GM19023 (cell line): ENCODE measurements at regions not wholly inside any gene's neighbourhood (a gene's known extent, or its start where the extent isn't known, plus 50 kb on each side); places are given as distances from the start of the nearest gene placed in this dataset.
"Not testable (repeated sequence)": the region's sequence is repeated elsewhere in the genome, so short reads cannot be mapped to it uniquely, and the experiment has no call there.

Experiments used
- ATAC-seq: cut with Tn5 transposase; IDR thresholded peaks from one replicate; pipeline ENCODE4 v1.9.1; 2021; ENCODE audit warnings: mild to moderate bottlenecking, moderate library complexity; ENCODE audit not compliant: unreplicated experiment

DNA sequence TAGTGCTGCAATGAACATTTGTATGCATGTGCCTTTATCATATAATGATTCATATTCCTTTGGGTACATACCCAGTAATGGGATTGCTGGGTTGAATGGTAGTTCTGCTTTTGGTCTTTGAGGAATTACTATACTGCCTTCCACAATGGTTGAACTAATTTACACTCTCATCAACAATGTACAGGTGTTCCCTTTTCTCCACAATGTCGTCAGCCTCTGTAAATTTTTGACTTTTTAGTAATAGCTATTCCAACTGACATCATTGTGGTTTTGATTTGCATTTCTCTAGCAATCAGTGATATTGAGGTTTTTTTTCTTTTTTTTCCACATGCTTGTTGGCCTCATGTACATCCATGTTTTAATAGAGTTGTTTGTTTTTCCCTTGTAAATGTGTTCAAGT, 2473.5 kb downstream of the PCDH9 start:
- no peak for ATAC-seq

DNA sequence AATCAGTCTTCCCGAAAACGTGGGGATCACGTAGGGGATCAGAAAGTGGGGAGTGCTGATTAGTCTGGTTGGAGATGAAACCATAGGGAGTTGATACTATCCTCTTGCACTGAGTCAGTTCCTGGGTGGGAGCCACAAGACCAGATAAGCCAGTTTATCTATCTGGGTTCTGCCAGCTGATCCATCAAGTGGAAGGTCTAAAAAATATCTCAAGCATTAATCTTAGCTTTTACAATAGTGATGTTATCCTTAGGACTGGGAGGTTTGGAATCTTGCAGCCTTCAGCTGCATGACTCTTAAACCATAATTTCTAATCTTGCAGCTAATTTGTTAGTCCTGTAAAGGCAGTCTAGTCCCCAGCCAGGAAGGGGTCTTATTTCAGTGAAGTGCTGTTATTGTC, 2474.2 kb downstream of the PCDH9 start:
- ATAC-seq: no peak

DNA sequence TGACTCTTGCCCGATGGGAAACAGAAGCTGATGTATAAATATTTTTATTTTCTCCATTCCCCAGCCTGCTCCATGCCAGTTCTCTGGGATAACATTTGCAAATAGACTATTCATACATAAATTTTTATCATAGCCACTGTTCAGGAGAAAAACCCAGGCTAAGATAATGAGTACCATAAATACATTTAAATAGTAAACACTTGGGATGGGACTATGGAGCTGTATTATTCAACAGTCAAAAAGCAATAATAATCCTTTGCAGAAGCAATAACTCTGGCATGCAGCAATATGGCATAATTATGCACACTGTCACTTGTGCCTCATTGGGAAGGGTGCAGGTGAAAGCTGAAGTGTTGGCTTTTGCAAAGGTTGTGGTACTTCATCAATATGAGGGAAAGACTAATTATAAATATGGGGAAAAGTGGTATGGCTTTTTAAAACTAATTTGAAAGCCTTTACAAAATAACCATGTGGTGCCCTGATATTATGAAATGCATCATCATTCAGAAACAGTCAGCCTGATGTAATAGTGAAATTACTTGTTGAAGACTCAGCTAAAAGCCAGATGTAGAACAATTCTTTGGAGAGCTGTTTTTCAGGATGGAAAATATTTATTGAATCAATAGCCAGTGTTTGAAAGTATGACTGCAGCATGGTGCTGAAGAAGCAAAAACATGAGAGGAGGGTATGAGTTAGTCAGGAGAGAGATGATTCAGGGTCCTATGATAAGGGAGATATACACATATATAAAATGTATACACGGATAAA, 2476.7 kb downstream of the PCDH9 start:
- ATAC-seq: no peak

DNA sequence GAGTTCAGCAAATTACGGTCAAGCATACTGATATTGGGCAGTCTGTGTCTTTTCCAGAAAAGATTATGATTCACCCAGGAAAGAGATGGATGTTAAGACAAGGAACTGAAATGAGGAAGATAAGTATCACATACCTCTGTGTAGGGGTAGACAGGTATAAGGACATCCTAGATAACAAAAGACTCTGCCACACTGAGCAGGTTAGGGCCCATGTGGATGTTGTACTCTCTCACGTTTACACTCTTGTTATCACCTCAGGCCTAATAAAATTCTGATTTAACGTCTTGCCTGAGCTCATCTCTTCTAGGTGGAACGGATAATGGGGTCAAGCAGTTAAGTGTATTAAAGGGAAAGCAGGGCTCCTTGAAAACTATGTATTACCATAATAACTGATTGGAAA, 2480.8 kb downstream of the PCDH9 start:
- ATAC-seq: no peak

DNA sequence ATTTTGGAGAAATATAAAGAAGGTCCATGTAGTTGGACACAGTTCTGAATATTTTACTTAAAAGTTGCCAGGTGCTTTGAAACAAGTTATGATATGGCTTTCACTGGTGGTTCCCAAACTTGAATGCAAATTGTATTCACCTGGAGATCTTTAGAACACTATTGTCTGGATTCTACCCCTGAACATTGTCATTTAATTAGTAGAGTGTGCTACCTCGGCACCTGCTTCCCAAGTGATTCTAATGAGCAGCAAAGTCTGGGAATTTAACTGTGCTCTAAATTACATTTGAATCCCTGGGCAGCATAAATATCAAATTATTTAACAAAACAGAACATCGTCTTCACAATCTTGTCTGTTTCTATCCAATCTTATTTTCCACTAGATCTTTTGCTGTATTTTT, 2483.3 kb downstream of the PCDH9 start:
- ATAC-seq: no peak

DNA sequence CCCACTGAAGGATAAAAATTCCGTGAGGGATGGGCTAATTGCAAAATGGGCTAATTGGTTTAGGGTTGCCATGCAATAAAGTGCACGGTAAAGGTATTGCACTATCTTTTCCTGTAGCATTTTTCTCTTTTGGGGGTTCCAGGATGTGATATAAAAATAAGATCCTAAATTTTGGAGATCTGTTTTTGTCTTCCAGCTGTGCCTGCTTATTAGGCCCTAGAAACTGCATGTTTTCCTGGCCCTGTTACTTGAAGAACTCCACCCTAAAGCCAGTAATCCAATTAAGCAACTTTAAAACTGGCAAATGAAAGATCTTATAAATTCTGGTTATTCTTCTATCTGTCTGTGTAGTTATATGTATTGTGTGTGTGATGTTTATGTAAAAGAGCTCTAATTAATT, 2489.6 kb downstream of the PCDH9 start:
- no peak for ATAC-seq

DNA sequence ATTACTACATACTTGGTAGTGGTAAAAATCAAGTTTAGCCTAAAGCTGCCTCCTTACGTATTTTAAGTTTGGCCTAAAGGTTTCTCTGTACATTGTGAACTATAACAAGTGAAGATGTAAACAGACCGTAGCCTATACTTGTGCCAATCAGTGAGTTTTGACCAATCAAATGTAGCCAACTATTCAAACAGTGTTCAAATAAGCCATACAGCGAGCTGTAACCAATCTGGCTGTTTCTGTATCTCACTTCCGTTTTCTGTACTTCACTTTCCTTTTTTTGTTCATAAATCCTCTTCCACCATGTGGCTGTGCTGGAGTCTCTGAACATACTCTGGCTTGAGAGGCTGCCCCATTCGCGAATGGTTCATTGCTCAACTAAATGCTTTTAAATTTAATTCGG, 2504.6 kb downstream of the PCDH9 start:
- no peak for ATAC-seq

DNA sequence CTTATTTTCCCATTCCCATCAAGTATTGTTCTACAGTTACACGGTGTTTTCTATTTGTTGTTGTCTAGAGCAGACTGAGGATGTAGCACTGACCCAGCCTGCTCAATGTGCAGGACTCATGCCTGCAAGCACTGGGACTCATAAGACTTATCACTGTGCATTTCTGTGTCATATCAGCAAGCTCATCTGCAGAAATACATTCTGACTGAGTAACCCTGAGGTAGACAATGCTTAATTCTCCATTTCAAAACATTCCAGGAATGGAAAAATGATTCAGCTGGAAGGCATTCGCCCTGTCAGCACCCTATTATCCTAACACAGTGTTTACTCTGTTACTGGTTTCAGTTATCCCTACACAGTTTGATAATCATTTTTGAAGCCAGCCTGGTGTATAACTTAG, 2506.4 kb downstream of the PCDH9 start:
- no peak for ATAC-seq

DNA sequence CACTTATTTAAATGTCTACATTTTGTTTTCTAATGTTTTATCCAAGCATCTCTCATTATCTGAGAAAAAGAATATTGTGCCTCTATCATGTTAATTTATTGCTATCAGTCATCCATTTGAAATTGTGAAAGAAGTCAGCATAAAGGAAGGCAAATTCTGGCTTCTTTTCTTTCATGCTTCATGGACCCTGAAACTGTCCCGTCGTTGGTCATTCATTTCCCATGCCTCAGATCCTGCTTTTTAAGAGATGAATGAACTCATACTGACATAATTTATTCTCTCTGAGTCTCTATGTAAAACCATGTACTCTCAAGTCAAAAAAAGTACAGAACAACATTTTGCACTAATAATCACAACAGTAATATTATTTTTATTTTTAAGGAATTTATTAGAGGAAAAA, 2512.0 kb downstream of the PCDH9 start:
- no peak for ATAC-seq

DNA sequence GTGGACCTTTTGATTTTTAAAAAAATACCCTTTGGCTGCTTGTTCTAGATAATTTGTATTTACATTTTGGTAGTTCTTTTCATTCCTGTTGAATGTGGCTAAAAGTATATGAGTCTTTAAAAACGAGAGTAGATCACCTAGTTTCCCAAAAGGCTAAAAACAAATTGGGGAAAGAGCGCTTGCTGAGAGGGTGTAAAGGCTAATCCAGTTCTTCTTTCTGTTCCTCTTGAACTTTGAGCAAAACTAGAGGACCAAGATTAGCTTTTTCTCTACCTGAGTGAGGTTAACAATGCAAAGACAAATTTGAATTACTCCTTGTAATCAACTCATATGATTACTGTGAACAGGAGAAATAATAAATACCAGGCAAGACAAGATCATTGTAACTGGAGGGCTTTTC, 2513.2 kb downstream of the PCDH9 start:
- no peak for ATAC-seq

DNA sequence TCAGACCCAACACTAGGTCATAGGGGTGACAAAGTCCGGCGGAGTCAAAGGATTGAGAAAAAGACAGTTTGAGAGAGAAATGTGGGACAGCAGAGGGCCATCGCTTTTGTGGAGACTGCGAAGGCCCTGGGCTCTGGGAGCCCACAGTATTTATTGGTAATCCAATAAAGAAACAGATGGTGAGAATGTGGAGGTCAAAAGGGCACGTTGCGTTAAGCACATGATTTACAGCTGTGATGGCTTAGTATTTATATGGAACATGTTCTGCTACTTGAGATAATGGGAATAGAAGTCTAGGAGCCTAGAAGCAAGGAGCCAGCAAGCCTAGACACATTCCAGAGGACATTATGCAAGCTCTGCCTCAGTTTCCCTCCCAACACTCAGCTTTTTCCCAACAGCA, 2521.1 kb downstream of the PCDH9 start:
- ATAC-seq: no peak

DNA sequence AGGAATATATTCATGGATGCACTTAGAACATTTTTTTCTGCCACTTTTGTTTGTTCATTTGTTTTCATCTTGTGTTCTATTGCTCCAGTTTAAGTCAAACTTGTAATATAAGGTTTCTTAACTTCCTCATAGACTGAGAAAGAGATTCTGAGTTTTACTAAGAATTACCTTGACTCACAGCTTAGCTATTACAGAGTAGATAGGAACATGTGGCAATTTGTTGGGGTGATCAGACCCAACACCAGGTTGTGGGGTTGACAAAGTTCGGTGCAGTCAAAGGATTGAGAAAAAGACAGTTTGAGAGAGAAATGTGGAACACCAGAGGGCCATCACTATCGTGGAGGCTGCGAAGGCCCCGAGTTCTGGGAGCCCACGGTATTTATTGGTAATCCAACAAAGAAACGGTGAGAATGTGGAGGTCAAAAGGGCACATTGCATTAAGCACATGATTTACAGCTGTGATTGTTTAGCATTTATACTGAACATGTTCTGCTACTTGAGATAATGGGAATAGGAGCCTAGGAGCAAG, 2526.0 kb downstream of the PCDH9 start:
- no peak for ATAC-seq

DNA sequence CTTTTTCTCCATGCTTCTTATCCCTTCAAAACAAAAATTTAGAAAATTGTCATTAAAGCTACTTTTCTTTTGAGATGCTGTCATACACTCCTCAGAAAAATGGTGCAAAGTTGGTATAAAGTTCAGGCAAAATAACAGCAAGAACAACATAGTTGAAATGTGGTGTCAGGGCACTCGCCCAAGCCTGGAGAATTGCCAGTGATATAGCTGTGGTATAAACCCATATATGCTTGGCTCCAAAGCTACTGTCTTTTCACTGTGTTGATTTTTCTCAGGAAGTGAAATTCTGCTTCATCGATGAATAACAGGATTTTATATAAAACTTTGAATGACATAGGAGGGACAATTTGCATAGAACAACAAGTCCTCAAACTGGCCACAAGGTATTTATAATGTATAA, 2532.9 kb downstream of the PCDH9 start:
- no peak for ATAC-seq

DNA sequence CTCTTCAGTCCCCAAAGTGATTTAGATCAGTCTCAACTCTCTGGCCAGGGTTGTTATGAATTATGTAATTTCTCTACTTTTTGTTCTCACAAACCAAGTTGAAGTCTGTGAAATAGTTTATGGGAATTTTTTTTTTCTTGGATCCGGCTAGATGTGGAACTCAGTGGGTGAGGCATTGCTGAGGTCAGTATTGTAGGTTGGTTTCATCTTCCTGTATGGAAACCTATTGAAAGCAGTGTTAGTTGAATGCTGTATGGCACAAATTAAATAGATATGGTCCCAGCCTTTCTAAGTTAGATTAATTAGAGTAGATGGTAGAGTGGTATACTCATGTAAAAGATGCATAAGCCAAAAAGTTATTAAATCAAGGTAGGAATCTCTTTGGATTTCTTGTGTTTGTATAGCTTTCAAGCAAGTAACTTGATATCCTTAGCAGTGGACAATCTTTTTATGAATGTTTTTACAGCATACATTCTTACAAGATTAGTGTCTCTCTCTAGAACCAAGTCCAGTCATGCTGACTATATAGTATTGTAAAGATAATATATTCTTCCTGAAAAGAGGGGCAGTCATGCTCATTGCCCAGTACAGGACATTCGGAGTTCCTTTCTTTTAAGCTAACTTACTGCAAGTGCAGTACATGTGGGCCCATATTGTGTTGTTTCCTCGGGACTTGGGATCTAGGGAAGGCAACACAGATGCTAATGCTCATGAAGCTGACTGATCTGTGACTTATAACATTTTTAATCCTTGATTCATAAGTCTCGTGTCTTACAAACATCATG, 2541.1 kb downstream of the PCDH9 start:
- ATAC-seq: no peak

DNA sequence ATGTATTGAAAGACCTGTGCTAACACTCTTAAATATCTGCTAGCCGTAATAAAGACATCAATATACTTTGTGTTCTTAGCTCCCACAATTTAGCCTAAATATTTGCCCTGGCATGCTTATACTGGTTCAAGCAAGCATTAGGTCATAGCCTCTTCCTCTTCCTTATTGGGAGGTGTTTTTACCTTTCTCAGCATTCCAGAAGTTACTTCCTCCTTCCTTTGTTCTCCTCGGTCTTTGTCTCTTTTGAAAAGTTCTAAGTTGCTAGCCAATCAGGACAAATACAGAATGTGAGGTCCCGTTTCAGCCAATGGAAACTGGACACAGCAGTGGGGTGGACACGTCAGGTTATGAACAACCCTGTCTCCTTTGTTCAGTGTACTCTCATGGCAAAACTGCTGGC, 2543.6 kb downstream of the PCDH9 start:
- ATAC-seq: not testable (repeated sequence)

DNA sequence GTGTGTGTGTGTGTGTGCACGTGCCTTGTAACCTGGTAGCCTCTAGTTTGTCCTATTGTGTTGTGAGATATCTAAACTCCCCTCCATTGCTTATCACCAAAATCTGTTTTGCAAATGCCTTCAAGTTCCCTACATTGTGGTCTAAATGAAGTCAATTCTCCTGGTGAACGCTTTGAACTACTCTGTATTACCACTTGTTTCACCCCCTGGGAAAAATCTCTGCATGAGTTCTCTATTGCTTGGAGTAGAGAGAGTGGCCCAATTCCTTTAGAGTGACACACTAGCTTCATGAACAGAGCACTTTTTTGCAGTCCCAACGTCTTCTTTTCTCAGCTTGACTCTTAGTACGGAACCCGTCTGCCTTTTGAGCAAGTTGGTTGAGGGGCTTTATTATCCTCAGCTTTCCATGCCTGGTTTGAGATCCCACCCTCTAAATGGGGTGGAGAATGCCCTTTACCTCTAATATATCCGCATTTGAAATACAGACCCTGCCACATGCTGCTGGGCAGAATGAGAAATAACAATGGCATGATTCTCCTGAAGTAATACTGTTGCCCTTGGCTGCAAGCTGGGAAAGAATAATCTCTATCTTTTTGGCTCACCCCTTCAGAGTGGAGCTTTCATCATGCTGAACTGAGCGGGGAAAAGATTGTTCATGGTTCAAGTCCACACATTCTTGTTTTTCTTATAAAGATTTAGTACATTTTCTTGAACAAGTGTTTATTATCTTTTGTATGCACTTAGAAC, 2545.3 kb downstream of the PCDH9 start:
- no peak for ATAC-seq

DNA sequence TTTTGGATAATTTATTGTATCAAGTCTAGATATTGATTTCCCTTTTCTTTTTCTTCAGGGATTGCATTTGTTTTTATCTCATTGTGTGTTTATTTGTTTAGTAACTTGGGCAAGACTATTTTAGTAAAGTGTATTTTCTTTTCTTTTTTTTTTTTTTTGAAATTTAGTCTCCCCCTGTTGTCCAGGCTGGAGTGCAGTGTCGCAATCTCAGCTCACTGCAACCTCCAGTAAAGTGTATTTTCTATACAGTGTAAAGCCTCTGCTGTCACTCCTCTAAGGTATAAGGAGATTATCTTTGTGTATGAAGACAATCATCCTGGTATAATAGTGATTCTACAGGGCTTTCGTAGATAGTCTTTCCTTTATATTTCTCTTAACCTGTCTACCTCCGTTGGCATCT, 2546.0 kb downstream of the PCDH9 start:
- ATAC-seq: no peak

DNA sequence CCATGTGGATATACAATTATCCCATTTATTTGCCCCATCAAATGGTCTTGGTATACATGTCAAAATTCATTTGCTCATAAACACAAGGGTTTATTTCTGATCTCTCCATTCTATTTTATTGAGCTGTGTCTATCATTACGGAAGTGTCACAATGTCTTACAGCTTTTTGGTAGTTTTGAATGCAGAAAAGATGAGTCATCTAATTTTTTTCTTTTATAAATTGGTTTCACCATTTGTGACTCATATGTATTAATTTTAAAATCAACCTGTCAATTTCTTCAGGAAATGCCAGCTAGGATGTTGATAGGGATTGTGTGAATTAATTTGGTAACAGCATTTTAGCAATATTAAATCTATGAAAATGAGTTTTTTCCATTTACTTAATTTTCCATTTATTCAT, 2549.4 kb downstream of the PCDH9 start:
- ATAC-seq: no peak

DNA sequence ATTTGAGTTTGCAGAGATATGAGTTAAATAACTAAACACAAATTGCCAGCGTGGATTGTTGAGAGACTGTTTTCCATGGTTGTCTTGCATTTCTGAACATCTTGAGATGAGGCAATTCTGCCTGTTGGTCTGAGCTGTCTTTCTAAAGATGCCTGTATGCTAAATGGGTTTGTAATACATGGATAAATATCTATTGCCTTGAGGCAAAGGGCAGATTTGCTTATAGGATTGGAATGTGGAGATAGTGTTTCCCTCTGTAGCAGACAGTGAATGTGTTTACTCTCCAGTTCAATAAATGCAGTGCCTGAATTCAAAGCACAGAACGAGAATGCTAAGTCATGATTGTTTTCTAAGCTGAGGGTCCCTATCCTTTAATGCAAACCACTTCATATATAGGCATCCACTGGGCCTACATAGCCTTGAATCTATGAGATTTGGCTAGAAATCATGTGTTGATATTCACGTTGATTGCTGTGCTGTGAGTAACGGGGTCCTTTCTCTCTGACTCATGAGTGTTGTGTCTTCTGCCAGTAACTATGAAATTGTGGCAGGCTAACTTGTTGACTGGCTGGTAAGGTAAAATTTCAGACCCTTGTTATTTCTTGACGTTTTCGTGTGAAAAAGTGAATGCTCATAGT, 2554.8 kb downstream of the PCDH9 start:
- no peak for ATAC-seq

DNA sequence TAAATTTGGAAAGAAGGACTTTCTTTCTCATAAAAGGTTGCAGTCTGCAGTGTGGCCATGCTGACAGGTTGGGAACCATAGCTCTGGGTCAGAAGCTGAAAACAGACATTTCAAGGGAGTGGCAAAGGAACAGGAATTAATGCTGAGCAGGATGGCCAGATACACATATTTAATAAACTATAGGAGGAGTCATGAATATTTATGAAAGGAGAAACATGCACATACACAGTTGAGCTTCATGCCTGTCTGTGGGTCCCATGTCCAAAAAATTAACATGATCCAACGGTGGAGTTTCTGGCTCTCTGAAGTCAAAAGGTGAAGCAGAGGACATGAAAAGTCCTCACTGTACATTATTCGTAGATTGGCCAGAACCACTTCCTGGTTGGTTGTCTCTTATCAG, 2556.0 kb downstream of the PCDH9 start:
- ATAC-seq: no peak

DNA sequence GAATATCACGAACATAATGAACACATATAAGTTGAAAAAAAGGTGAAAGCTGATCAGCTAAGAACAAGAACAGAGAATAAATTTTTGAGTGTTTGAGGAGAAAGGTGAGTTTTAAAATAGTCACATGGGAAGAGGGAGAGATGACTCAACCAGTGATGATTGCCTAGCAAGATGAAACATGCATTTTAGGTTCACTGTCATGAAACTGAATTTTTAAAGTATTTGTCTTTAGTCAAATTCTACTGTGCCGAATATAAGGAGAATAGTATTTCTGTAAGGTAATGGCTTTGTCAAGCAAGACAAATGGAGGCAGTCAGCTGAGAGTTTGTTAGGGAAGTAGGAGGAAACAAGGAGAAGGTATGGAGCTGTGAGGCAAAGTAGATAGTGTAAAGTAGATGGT, 2557.4 kb downstream of the PCDH9 start:
- ATAC-seq: no peak
